GM21367 (cell line): ENCODE measurements at regions not wholly inside any gene's neighbourhood (a gene's known extent, or its start where the extent isn't known, plus 50 kb on each side); places are given as distances from the start of the nearest gene placed in this dataset.
A peak's percentile ranks its signal among the peaks of the same experiment; 100 is the strongest.

ENCODE experiments used
- ATAC-seq: cut with Tn5 transposase; IDR thresholded peaks from one replicate; pipeline ENCODE4 v1.9.1; 2021; ENCODE audit not compliant: unreplicated experiment

DNA sequence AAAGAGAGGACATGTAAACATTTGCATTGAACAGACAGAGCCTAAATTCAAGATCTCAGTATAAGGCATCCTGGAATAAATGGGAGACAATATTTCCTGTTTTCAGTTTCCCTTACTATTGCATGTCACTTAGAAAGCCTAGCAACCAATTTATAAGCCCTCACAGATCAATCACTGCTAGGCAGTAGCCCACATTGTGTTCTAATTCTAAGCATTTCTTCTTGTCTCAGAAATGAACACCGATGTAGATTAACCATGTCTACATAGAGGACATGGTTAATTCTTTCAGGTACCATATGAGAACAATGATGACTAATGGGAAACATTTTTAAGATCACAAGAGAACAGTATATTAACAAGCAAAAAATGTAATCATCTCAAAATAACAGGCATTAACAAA, 79.6 kb upstream of the HMHB1 start:
- no peak for ATAC-seq

DNA sequence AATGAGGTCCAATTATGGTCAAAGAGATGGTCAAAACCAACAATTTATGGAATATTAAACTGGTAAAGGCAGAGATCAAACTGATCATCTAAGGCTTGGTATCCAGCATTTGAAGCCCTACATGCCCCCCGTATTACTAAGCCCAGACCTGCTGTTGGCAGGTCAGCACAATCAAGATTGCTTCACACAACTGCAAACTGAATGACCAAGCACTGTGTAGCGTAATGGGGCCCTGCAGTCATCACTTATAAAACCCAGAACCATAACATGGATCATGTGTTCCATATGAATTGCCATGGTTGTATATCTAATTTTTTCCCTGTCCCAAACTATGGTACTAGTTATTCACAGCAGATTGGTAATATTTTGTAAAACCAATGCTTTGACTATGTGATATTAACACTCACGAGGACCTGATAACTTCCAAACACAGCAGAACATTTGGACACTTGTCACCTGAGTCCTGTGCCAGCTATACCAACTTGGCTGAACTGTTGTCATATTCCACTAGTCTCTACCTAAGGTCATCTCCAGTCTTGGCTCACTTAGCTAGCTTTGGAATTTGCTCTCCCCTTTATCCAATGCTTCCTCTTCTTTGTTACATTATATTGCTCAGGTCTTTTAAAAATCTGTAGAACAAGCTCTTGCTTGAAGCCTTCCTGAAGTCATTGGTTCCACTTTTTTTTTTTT, 81.7 kb upstream of the HMHB1 start:
- no peak for ATAC-seq

DNA sequence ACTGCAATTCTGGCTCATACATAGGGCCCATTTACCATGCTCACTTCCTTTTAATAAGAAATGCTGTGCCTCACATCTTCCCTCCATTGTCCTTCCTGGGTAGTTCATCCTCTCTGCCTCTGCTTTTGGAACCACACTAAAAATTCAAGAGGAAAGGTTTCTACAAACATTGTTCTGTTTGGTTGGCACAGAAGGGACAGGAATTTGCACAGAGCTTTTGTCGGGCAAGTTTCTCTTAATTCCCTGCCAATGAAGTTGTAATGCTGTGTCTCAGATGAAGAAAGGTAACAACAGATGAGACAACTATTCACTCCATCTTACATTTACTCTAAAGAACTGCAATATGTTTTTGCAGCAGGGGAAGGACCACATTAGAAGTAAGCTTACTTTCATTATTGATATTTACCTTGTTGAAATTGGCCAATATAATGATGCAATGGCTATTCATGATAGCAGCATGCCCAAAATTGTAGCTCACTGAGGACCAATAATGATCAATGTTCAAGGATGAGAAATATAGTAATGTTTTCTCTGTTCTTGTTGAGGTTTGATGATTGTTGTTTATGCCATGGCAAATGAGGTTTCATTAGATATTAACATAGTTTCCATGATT, 82.5 kb upstream of the HMHB1 start:
- no peak for ATAC-seq

DNA sequence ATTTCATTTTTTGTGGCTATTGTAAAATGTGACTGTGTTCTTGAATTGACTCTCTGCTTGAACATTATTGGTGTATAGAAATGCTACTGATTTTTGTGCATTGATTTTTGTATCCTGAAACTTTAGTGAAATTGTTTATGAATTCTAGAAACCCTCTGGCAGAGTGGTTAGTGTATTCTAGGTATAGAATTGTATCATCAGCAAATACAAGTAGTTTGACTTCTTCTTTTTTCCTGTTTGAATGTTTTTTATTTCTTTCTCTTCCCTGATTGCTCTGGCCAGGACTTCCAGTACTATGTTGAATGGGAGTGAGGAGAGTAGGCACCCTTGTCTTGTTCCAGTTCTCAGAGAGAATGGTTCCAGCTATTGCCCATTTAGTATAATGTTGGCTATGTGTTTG, 88.8 kb upstream of the HMHB1 start:
- no peak for ATAC-seq

DNA sequence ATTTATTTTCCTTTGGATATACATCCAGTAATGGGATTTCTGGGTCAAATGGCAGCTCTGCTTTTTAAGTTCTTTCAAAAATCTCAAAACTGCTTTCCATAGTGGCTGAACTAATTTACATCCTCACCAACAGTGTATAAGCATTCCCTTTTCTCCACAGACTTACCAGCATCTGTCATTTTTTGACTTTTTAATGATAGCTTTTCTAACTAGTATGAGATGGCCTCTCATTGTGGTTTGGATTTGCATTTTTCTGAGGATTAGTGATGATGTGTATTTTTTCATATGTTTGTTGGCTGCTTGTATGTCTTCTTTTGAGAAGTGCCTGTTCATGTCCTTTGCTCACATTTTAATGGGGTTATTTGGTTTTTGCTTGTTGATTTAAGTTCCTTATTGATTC, 90.0 kb upstream of the HMHB1 start:
- ATAC-seq: no peak

DNA sequence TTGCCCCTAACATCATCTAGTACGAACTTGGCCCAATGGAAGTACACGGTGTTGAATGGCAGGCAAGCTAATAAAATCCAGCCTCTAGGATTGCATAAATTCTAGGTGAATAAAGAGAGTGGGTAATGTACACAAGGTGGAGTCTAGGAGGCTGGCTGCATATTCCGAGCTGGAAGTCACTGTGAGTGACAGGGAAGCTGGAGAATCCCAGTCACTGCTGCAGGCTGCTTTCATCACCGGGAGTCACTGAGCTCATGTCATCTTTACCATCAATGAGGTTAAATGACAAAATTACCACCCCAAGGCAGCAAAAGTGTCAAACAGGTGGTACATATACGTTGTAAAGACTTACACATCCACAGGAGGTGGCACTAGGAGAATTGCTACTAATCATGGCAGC, 91.3 kb upstream of the HMHB1 start:
- ATAC-seq: no peak

DNA sequence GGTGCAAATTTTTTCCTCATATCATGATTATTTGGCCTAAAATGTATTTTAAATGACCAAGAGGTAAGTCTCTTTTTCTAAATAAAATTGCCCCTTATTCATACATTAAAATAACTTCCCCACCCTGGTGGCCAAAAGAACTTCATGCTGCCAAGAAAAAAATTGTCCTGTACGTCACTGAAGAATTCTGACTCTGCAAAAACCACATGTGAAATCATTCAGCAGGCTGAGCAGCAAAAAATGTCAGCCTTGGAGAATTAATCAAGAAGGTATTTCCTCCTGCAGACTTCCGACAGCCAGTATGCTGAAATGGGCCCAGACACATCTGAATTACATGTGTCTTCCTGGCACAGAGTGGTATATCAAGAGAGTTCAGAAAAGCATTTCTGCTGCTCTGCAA, 94.6 kb upstream of the HMHB1 start:
- no peak for ATAC-seq

DNA sequence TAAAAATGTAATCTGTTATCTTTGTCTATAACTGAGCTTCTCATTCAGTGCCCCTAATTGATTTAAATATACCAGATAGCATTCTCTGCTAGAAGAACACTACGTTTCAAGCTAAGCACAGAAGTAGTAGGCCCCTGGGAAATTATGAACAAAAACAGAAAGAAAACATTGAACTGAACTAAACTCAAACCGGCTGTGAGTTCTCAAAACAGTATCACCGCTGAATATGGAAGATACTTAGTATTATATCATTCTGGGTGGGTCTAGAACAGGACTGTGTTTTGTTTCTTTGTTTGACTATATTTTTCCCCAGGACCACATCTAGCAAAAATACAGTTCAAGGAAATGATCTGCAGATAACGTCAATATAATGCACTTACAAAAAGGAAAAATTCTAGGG, 95.1 kb upstream of the HMHB1 start:
- ATAC-seq: no peak

DNA sequence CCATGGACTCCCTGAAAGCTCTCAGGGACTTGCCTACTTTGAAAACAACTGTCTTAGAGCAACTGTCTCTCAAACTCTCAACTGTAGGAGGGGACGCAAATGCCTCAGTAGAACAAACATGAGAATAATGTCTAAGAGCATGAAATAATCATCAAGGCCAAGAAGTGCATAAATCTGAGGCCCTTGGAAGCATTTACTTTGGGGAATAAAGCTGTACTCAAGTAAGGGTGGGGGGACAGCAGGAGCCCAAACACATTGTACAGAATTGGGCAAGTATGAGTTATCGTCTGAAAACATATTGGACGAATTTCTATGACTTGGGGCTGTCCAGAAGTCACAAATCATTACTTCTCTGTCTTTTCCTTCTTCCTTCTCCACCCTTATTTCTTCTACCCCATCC, 96.3 kb upstream of the HMHB1 start:
- ATAC-seq: no peak

DNA sequence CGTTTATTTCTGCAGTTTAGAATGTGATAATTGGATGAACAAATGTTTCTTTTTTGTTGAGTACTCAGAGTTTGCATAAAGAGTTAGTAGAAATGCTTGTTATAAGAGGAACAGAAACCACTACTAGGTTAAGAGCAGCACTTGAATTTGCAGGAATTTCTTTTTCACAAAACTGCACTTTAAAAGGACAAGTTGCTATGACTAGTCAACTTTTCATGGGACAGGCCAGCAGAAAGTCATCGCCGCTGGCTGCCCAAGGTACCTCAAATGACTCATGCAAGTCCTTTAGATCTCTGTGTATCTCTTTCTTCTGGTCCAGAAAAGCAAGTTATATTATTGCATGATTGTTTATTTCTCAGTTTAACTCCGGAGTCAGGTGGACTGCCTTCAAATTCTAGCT, 97.3 kb upstream of the HMHB1 start:
- ATAC-seq: peak; percentile 76

DNA sequence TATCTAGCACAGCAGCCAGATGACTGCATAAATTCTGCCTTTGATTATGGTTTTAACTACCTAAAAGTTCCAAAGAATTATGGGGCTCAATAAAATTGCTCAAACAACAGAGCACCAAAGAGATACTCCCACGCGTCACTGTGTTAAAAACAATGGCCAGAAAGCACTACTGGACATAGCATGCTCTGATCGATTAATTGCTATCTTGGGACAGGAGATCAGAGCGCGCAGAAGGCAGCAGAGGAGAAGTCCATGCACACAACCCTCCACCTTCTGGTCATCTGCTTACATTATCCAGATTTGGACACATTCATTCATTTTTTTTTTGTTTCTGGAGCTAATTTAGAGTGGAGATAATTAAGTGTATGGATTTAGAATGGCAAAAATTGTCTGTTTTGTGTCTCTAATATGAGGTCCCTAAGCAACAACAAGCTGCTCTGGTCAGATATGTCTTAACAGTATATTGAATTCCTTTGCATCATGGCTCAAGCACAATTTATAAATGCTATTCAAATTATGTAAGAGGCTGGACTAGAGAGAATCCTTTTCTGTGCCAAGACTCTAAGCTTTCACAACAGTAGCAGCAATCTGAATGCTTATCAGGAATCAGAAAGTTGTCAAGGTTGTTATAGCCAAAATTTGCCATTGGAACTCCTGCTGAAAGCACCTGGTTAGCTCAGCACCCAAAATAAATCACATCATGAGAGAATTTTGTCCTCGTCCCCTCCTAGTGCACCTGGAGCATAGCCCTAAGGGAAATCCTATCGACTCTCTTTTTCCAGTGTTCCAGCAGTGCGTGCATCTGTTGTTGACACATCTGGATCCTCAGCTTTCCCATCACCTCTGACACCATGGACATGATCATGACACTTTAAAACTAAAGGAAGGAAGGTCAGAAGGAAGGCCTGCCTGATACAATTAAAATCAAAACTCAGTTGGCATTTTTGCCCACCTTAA, 98.6 kb upstream of the HMHB1 start:
- no peak for ATAC-seq

DNA sequence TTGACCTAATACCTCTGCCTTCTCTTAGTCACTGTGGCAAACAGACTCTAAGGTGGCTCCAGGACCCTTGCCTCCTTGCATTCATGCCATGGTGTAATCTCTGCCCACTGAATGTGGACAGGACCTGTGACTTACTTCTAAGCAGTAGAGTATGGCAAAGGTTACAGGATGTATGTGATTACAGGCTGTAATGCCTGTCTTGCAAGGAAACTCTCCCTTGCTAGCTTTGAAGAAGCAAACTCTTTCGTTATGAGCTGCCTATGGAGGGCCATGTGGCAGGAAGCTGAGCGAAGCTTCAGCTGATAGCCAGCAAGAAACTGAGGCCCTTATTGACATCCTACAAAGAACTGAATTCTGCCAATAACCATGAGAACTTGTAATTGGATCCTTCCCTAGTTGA, 103.3 kb upstream of the HMHB1 start:
- ATAC-seq: no peak

DNA sequence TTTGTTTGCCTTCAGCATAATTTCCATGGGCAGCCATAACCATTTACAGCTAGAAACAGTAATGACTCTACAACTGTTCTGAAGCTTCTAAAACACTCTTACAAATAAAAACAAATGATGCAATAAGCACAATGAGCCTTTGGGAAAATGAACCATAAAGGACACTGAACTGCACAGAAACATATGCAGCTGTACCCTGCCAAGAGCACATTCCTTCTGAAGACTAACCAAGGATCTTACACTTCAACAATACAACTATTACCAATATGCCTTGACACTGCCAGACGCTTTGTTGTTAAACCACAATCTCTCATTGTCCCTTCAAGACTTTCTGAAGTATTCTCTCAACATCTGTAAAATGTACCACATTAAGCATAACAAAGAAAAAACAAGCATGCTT, 104.2 kb upstream of the HMHB1 start:
- ATAC-seq: no peak

DNA sequence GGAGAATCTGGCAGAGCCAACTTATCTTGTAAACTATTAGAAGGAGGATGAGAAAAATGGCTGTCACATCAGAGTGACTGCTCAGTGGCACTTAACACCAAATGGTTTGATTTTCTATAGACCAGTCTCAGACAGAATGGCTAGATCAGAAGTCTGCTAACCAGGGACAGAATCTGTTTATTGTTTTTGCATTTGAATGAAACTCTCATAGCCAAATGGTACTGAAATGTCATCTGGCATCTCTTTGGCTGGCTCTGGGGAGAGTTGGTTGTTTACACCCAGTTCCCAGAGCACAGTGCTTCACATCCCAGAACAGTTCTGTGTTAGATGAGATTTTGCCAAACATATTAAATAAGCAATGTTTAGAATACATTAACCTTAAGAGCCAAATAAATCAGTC, 106.6 kb upstream of the HMHB1 start:
- ATAC-seq: no peak

DNA sequence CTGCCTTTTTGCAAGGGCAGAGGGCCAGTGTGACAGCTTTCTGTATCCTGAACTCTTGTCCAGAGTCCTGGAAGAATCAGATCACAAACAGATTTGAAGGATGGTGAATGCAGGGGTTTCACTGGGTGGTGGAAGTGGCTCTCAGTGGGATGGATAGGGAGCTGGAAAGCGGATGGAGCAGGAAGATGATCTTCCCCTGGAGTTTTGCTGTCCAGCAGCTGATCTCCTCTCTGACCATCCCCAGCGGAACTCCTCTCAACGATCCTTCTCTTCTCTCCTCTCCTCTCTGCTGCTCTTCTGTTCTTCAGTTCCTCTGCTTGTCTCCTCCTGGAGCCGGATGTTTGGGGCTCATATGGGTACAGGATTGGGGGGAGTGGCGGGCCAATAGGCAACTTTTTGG, 108.3 kb upstream of the HMHB1 start:
- no peak for ATAC-seq

DNA sequence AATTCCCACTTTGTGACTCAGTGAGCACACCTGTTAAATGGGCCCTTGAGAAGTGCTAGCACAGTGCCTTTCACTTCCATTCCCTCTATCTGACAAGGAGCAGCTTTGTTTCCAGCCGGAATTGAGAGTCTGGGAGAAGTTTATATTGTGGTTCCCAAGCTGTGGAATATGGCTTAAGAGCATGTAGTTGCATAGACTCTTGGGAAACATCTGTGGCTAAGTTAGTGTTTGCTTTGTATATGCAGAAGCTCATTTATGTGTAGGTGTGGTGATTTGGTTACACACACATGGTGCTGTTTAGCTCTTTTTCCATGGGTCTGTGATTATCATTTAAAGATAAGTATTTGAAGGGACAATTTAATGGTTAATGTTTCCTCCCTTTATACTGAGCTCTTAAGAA, 110.5 kb upstream of the HMHB1 start:
- no peak for ATAC-seq

DNA sequence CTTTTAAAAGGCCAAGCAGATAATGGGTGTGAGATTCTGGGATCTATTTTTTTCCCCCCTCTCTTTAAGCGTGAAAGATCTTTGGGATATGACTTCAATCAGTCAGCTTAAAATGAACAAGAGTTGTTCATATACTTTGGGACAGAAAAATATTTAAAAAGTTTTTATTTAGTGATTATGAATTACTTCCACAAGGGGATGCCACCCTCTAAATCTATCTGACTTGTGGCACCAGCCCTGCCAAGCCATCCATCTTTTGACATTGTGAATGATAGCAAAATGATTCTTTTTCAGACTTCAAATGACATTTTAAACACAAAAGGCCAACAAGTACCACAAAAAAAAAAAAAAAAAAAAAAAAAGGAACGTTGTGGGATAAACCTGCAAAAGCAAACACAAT, 111.0 kb upstream of the HMHB1 start:
- no peak for ATAC-seq

DNA sequence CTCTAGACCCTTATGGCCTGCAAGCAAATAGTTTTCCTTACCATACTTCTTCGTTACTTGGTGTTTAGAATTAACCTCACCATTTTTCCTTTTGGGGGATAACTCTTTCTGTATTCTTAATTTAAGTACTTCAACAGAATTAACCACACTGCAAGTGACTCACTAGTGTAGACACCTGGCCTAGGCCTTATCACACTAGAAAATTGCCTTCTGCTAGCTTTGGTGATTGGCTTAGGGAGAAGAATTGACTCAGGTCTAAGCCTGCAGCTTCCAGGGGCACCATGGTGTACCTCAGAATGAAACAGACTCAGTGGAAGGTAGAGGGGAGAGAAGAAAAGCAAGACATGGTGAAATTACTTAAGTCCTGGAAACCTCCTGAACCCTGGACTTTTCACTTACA, 112.8 kb upstream of the HMHB1 start:
- ATAC-seq: no peak

DNA sequence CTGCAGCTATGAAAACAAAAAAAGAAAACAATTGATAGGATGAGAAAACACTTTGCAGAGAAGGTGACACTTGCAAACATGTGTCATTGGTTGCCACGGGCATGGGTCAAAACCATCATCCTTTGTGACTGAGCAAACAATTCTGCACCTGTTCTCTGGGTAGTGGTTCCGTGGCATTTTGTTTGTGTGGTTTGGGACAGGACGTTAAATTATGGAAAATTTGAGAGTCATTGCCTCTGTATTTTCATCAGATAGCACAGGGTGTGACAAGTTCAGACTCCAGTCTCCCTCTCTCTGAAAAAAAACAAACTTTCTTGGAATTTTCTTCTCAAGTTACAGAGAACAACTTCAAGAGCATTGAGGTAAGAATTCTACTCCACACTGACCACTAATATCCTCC, 113.4 kb upstream of the HMHB1 start:
- ATAC-seq: no peak

DNA sequence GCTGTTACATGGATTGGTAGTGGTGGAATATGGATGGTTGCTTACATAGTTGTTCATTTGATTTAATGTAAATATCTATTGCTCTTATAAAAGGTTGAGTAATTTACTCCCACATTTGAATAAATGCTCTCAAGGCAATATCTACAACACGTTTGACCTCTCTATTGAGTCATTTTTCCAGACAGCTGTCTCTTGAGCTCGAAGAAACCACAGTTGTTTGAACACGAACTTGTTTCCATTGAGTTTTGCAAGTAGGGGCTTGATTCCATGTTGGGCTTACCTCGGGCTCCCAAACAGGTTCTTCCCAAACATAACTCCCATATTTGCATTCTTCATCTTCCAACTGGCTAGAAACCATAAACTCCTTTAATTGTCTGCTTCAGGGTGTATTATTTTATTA, 115.0 kb upstream of the HMHB1 start:
- no peak for ATAC-seq

DNA sequence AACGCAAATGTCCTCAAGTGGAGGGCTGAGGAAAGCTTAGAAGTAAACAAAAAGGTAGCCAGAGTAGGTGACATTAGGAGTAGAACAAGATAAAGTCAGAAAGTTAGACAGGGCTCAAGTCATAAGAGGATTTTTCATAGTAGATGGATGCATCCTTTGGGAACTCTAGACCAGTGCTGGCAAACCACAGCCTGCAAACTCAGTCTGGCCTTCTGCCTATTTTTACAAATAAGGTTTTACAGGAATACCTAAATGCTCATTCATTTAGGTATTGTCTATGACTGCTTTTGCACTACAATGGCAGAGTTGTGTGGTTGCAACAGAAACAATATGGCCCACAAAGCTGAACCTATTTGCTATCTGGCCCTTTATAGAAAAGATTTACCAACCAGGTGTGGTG, 116.0 kb upstream of the HMHB1 start:
- ATAC-seq: no peak

DNA sequence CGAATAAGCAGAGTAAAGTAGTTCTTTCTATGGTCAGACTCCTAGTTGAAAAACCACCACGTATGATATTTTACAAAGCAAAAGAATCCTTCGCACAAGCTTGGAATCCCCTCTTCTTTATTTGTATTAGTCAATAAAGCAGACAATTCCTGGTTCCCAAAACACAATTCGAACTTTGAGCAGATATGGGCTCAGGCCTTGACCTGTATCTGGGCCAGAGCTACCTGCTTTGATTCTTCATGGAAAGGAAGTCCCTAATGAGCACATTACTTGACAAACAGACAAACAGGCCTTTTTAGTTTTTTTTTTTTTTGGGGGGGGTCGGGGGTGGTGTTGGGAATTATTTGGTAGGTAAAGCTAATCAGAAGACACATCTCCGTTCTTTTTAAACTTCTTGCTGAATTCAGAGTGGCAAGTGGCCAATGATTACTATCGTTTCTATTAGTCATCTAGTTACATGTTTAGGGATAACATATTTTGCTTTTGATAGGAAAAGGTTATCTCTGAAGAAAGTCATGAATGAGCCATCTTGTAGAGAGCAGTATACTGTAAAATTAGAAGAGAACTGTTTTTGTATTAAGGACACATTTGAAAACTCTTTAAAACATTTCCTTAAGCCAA, 116.6 kb upstream of the HMHB1 start:
- ATAC-seq: no peak
